ENCODE measurements at regions not wholly inside any gene's neighbourhood (a gene's known extent, or its start where the extent isn't known, plus 50 kb on each side); places are given as distances from the start of the nearest gene placed in this dataset.

- Histone ChIP-seq H2BK120ac (ENCODE audit: low read depth, low read length) (no peak overlapping the region), H3K27me3 (ENCODE audit: control insufficient read depth in 3 of 3, insufficient read depth in 3 of 3, low read depth in 1 of 3, low read length in 3 of 3) (no peaks in the 10 kb centered on the region), H3K4ac (ENCODE audit: low read length) (no peak overlapping the region), H3K4me2 (ENCODE audit: insufficient read depth, low read length, poor library complexity, severe bottlenecking) (no peak overlapping the region), H3K4me3 (ENCODE audit: low read length in 2 of 2) (no peak overlapping the region), H4K8ac (ENCODE audit: low read depth, low read length) (no peak overlapping the region), H3K23ac (ENCODE audit: low read depth, low read length, poor library complexity) (no peak overlapping the region), H2AFZ (ENCODE audit: low read length) (peak overlapping the region; percentile 85), H3K9me3 (replicated peaks in 1 of 2; ENCODE audit: control insufficient read depth in 2 of 2, insufficient read depth in 1 of 2, low read depth in 1 of 2, low read length in 2 of 2) (no peaks in the 10 kb centered on the region), H3K4me1 (ENCODE audit: control insufficient read depth in 2 of 2, insufficient read depth in 1 of 2, low read depth in 1 of 2, low read length in 2 of 2) (peaks cover 1 to 2% of the 10 kb centered on the region in 2 donors), H3K14ac (ENCODE audit: low read length) (no peak overlapping the region), H2BK5ac (ENCODE audit: low read length) (no peak overlapping the region), H3K27ac (replicated peaks; ENCODE audit: low read length) (no peak overlapping the region), H3K9ac (ENCODE audit: low read depth, low read length, poor library complexity) (no peak overlapping the region), H2BK12ac (ENCODE audit: low read length) (no peak overlapping the region), H2AK5ac (ENCODE audit: low read depth, low read length) (no peak overlapping the region), H3K79me1 (ENCODE audit: low read depth, low read length) (no peaks in the 10 kb centered on the region), H2BK15ac (ENCODE audit: low read length) (no peak overlapping the region), H3K36me3 (replicated peaks in 1 of 2; ENCODE audit: control insufficient read depth in 2 of 2, insufficient read depth in 2 of 2, low read length in 2 of 2) (no peaks in the 10 kb centered on the region), H4K91ac (ENCODE audit: low read depth, low read length, poor library complexity) (no peak overlapping the region), H3K18ac (ENCODE audit: low read length) (no peak overlapping the region)
- no CpG with 5 or more reads among the region's 5 CpGs for WGBS, 2 donors (ENCODE audit: extremely low coverage in 2 of 2, insufficient read length in 2 of 2, insufficient replicate concordance in 1 of 2)
- no peak for DNase-seq (ENCODE audit: low spot score)
These were observed 398.2 kb downstream of the SLCO4C1 start for GRCh38 chr5:101897914-101898313.

- Histone ChIP-seq H4K8ac (ENCODE audit: low read depth, low read length) (no peak overlapping the region), H2BK15ac (ENCODE audit: low read length) (no peak overlapping the region), H3K4me1 (ENCODE audit: control insufficient read depth in 2 of 2, insufficient read depth in 1 of 2, low read depth in 1 of 2, low read length in 2 of 2) (peaks cover 0 to 2% of the 10 kb centered on the region in 2 donors), H3K9ac (ENCODE audit: low read depth, low read length, poor library complexity) (no peak overlapping the region), H3K14ac (ENCODE audit: low read length) (no peak overlapping the region), H3K27ac (replicated peaks; ENCODE audit: low read length) (no peak overlapping the region), H3K23ac (ENCODE audit: low read depth, low read length, poor library complexity) (no peak overlapping the region), H3K36me3 (replicated peaks in 1 of 2; ENCODE audit: control insufficient read depth in 2 of 2, insufficient read depth in 2 of 2, low read length in 2 of 2) (no peaks in the 10 kb centered on the region), H2BK5ac (ENCODE audit: low read length) (no peak overlapping the region), H3K79me1 (ENCODE audit: low read depth, low read length) (no peaks in the 10 kb centered on the region), H3K4me3 (ENCODE audit: low read length in 2 of 2) (no peak overlapping the region), H2BK12ac (ENCODE audit: low read length) (no peak overlapping the region), H4K91ac (ENCODE audit: low read depth, low read length, poor library complexity) (no peak overlapping the region), H3K4me2 (ENCODE audit: insufficient read depth, low read length, poor library complexity, severe bottlenecking) (no peak overlapping the region), H3K9me3 (replicated peaks in 1 of 2; ENCODE audit: control insufficient read depth in 2 of 2, insufficient read depth in 1 of 2, low read depth in 1 of 2, low read length in 2 of 2) (no peaks in the 10 kb centered on the region), H2AK5ac (ENCODE audit: low read depth, low read length) (no peak overlapping the region), H3K27me3 (ENCODE audit: control insufficient read depth in 3 of 3, insufficient read depth in 3 of 3, low read depth in 1 of 3, low read length in 3 of 3) (no peaks in the 10 kb centered on the region), H2BK120ac (ENCODE audit: low read depth, low read length) (no peak overlapping the region), H3K18ac (ENCODE audit: low read length) (no peak overlapping the region), H2AFZ (ENCODE audit: low read length) (no peak overlapping the region), H3K4ac (ENCODE audit: low read length) (no peak overlapping the region)
- DNase-seq (ENCODE audit: low spot score) = no peak
- no CpG with 5 or more reads among the region's 1 CpG for WGBS, 2 donors (ENCODE audit: extremely low coverage in 2 of 2, insufficient read length in 2 of 2, insufficient replicate concordance in 1 of 2)
These were observed 401.1 kb downstream of the SLCO4C1 start for GRCh38 chr5:101894985-101895384.

GRCh38 chr5:101878190-101878589, 417.9 kb downstream of the SLCO4C1 start:
- Histone ChIP-seq H3K9me3 (replicated peaks in 1 of 2; ENCODE audit: control insufficient read depth in 2 of 2, insufficient read depth in 1 of 2, low read depth in 1 of 2, low read length in 2 of 2) (no peaks in the 10 kb centered on the region), H3K27me3 (ENCODE audit: control insufficient read depth in 3 of 3, insufficient read depth in 3 of 3, low read depth in 1 of 3, low read length in 3 of 3) (no peaks in the 10 kb centered on the region), H2BK120ac (ENCODE audit: low read depth, low read length) (no peak overlapping the region), H4K8ac (ENCODE audit: low read depth, low read length) (no peak overlapping the region), H2BK12ac (ENCODE audit: low read length) (no peak overlapping the region), H2BK15ac (ENCODE audit: low read length) (no peak overlapping the region), H3K27ac (replicated peaks; ENCODE audit: low read length) (no peak overlapping the region), H3K4me1 (ENCODE audit: control insufficient read depth in 2 of 2, insufficient read depth in 1 of 2, low read depth in 1 of 2, low read length in 2 of 2) (no peaks in the 10 kb centered on the region), H3K4ac (ENCODE audit: low read length) (no peak overlapping the region), H3K79me1 (ENCODE audit: low read depth, low read length) (no peaks in the 10 kb centered on the region), H3K36me3 (replicated peaks in 1 of 2; ENCODE audit: control insufficient read depth in 2 of 2, insufficient read depth in 2 of 2, low read length in 2 of 2) (no peaks in the 10 kb centered on the region), H2AFZ (ENCODE audit: low read length) (no peak overlapping the region), H3K4me3 (ENCODE audit: low read length in 2 of 2) (no peak overlapping the region), H4K91ac (ENCODE audit: low read depth, low read length, poor library complexity) (no peak overlapping the region), H3K18ac (ENCODE audit: low read length) (no peak overlapping the region), H2BK5ac (ENCODE audit: low read length) (no peak overlapping the region), H3K9ac (ENCODE audit: low read depth, low read length, poor library complexity) (no peak overlapping the region), H3K23ac (ENCODE audit: low read depth, low read length, poor library complexity) (no peak overlapping the region), H3K14ac (ENCODE audit: low read length) (no peak overlapping the region), H2AK5ac (ENCODE audit: low read depth, low read length) (no peak overlapping the region), H3K4me2 (ENCODE audit: insufficient read depth, low read length, poor library complexity, severe bottlenecking) (no peak overlapping the region)
- 100% methylated on average over 1 of the region's 2 CpGs; no CpG with 5 or more reads in 1 of the 2 donors for WGBS, 2 donors (ENCODE audit: extremely low coverage in 2 of 2, insufficient read length in 2 of 2, insufficient replicate concordance in 1 of 2)
- no peak for DNase-seq (ENCODE audit: low spot score)

- Histone ChIP-seq H2AFZ (ENCODE audit: low read length) (no peak overlapping the region), H2BK15ac (ENCODE audit: low read length) (no peak overlapping the region), H3K9ac (ENCODE audit: low read depth, low read length, poor library complexity) (no peak overlapping the region), H3K36me3 (replicated peaks in 1 of 2; ENCODE audit: control insufficient read depth in 2 of 2, insufficient read depth in 2 of 2, low read length in 2 of 2) (no peaks in the 10 kb centered on the region), H2AK5ac (ENCODE audit: low read depth, low read length) (no peak overlapping the region), H2BK12ac (ENCODE audit: low read length) (no peak overlapping the region), H3K4me1 (ENCODE audit: control insufficient read depth in 2 of 2, insufficient read depth in 1 of 2, low read depth in 1 of 2, low read length in 2 of 2) (no peaks in the 10 kb centered on the region), H2BK120ac (ENCODE audit: low read depth, low read length) (no peak overlapping the region), H3K4ac (ENCODE audit: low read length) (no peak overlapping the region), H3K4me2 (ENCODE audit: insufficient read depth, low read length, poor library complexity, severe bottlenecking) (no peak overlapping the region), H4K91ac (ENCODE audit: low read depth, low read length, poor library complexity) (no peak overlapping the region), H3K14ac (ENCODE audit: low read length) (no peak overlapping the region), H3K23ac (ENCODE audit: low read depth, low read length, poor library complexity) (no peak overlapping the region), H2BK5ac (ENCODE audit: low read length) (no peak overlapping the region), H3K4me3 (ENCODE audit: low read length in 2 of 2) (no peak overlapping the region), H3K27ac (replicated peaks; ENCODE audit: low read length) (no peak overlapping the region), H3K18ac (ENCODE audit: low read length) (no peak overlapping the region), H3K9me3 (replicated peaks in 1 of 2; ENCODE audit: control insufficient read depth in 2 of 2, insufficient read depth in 1 of 2, low read depth in 1 of 2, low read length in 2 of 2) (no peaks in the 10 kb centered on the region), H4K8ac (ENCODE audit: low read depth, low read length) (no peak overlapping the region), H3K27me3 (ENCODE audit: control insufficient read depth in 3 of 3, insufficient read depth in 3 of 3, low read depth in 1 of 3, low read length in 3 of 3) (no peaks in the 10 kb centered on the region), H3K79me1 (ENCODE audit: low read depth, low read length) (no peaks in the 10 kb centered on the region)
- no peak for DNase-seq (ENCODE audit: low spot score)
- no CpG with 5 or more reads among the region's 1 CpG for WGBS, 2 donors (ENCODE audit: extremely low coverage in 2 of 2, insufficient read length in 2 of 2, insufficient replicate concordance in 1 of 2)
These were observed 418.6 kb downstream of the SLCO4C1 start for GRCh38 chr5:101877451-101877850.
